ENCODE measurements at regions not wholly inside any gene's neighbourhood (a gene's known extent, or its start where the extent isn't known, plus 50 kb on each side); places are given as distances from the start of the nearest gene placed in this dataset.

DNA sequence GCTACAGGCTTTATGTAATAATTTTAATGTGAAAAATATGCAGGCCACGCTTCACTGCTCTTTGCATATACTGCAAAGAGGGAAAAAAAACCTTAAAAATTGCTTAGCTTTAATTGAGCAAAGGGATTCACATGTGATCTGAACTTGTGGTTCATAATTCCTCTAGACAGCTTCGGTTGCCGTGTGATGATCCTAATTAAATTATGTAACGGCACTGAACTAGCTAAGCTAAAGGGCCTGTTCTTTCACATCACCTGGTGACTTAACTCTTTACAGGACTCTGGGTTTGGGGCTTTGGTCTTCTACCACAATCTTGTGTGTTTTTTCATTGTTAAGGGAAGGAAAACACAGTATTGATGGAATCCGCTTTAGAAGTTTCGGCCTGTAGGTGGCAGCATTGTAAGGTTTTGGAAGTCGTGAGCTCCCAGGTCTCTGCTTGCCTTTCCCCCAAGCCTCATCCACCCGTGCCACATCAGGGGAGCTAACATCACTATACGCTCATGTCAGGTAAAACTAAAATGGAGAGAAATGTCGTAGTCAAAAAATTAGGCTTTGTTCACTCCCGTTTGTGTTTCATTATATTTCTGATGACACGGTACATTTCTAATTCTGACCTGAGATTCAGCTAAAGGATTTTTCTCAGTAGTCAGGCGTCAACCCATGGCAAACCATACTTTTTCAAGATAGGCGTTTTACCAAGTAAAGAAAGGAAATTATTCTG lies 205.6 kb upstream of the DPH6 start:
- Histone ChIP-seq H3K27me3 (no peaks in the 10 kb centered on the region), H3K36me3 (no peaks in the 10 kb centered on the region), H3K27ac (no peak overlapping the region), H3K4me1 (peaks cover 0 to 13% (median 0%) of the 10 kb centered on the region in 4 donors), H3K4me3 (no peak overlapping the region), H3K9me3 (no peaks in the 10 kb centered on the region)
- peak; percentile 56 to 84 for DNase-seq (ENCODE audit: low spot score in 2 of 2)
- 19 to 24% methylated on average over 14 of the region's 14 CpGs for WGBS, 2 donors
- no peak for TF ChIP-seq EP300 (IDR thresholded peaks at IDR 0.05)
- TF ChIP-seq, protein P1, sequence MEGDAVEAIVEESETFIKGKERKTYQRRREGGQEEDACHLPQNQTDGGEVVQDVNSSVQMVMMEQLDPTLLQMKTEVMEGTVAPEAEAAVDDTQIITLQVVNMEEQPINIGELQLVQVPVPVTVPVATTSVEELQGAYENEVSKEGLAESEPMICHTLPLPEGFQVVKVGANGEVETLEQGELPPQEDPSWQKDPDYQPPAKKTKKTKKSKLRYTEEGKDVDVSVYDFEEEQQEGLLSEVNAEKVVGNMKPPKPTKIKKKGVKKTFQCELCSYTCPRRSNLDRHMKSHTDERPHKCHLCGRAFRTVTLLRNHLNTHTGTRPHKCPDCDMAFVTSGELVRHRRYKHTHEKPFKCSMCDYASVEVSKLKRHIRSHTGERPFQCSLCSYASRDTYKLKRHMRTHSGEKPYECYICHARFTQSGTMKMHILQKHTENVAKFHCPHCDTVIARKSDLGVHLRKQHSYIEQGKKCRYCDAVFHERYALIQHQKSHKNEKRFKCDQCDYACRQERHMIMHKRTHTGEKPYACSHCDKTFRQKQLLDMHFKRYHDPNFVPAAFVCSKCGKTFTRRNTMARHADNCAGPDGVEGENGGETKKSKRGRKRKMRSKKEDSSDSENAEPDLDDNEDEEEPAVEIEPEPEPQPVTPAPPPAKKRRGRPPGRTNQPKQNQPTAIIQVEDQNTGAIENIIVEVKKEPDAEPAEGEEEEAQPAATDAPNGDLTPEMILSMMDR (IDR thresholded peaks at IDR 0.05), result peak; percentile 61 to 70 (median 63)

DNA sequence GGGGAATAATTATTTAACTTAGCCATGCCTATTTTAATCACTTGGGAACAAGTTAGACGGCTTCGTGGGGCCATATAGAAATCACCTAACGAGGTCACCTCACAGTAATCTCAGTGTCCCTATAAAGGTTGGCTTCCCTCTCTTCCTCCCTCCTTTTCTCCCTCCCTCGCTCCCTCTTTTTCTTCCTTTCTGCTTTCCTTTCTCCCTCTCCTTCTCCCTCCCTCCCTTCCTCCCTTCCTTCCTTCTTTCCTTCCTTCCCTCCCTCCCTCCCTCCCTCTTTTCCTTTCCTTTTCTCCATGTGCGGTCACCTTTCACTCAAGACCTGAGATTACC lies 206.1 kb upstream of the DPH6 start:
- Histone ChIP-seq H3K27me3 (no peaks in the 10 kb centered on the region), H3K36me3 (no peaks in the 10 kb centered on the region), H3K4me1 (peaks cover 0 to 13% (median 0%) of the 10 kb centered on the region in 4 donors), H3K4me3 (no peak overlapping the region), H3K9me3 (no peaks in the 10 kb centered on the region), H3K27ac (no peak overlapping the region)
- WGBS, 2 donors, result 88 to 90% methylated on average over 5 of the region's 5 CpGs
- DNase-seq (ENCODE audit: low spot score in 2 of 2), result no peak
- TF ChIP-seq, protein P1 (IDR thresholded peaks at IDR 0.05), result no peak
- TF ChIP-seq POLR2A (IDR thresholded peaks at IDR 0.05) (no peak), EP300 (IDR thresholded peaks at IDR 0.05) (no peak)

DNA sequence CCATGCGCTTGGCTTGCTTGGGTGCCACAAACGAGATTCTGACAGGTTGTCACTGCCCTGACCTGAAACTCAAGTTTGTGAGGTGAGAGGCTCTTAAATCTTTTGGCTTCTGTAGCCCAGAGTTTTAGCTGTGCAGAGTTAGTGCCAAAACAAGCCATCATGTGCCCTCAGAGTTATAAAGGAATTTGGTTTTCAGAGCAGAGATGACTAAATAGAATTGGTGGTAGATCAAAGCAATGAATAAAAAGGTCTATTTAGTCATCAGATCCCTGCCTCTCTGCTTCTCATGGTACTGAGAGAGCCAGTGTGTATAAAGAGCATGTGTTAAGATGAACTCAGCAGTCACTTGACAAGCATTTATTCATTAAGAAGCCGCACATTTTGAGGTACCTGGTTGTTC lies 207.5 kb upstream of the DPH6 start:
- Histone ChIP-seq H3K27ac (peak overlapping the region in 1 of 4 donors; percentile 58), H3K36me3 (no peaks in the 10 kb centered on the region), H3K9me3 (no peaks in the 10 kb centered on the region), H3K27me3 (no peaks in the 10 kb centered on the region), H3K4me1 (peaks cover 0 to 13% (median 0%) of the 10 kb centered on the region in 4 donors), H3K4me3 (no peak overlapping the region)
- 63 to 79% methylated on average over 3 of the region's 3 CpGs for WGBS, 2 donors
- DNase-seq (ENCODE audit: low spot score in 2 of 2), result no peak
- TF ChIP-seq POLR2A (IDR thresholded peaks at IDR 0.05), result no peak
- TF ChIP-seq EP300 (IDR thresholded peaks at IDR 0.05), result peak in 1 of 2 donors; percentile 8
- TF ChIP-seq, protein P1 (IDR thresholded peaks at IDR 0.05), result no peak

DNA sequence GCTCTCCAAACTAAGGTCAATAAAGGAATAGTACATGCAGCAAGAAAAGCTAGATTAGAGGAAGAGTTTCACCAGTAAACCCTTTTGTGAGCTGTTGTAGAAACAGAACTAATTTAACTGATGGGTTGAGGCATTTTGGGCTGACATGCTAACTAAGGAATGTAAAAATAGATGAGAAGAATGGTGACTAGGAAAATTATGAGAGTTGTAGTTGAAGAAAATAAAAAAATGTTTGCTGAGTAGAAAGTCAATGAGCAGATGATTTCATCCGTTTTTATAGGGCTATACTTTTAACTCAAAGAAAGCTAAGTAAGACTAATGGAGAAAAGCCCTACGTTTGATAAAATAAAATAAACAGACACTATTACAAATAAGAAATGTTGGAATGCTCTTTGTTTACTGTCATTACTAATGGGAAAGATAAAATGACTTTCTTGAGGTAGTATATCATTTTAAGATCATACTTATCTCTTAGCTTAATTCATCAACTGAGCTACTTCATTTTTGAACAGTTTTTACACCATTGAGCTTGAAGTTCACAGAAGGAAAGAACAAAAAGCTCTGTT lies 209.4 kb upstream of the DPH6 start:
- no peak overlapping the region for H3K27ac ChIP-seq
- WGBS, 2 donors, result 47 to 55% methylated on average over 2 of the region's 2 CpGs
- DNase-seq (ENCODE audit: low spot score in 2 of 2), result no peak

DNA sequence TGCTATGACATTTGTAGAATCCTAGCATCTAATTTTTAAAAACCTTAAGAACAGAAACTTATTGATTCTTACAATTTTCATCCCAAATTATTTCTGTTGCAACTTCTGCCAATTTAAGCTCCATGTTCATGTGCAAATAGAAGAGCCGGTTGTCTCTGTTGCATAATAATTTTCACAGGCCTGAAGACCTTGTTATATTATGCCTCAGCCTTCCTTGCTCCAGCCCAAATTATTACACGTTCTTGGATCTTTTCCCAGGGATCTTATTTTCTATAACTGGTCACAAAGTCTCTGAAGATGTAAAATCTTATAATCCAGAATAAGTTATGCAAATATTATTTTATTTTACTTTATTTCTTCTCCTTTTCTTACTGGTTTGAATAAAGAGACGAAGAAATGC lies 210.7 kb upstream of the DPH6 start:
- Histone ChIP-seq H3K36me3 (no peaks in the 10 kb centered on the region), H3K4me3 (no peak overlapping the region), H3K9me3 (no peaks in the 10 kb centered on the region), H3K27ac (no peak overlapping the region), H3K4me1 (peaks cover 0 to 8% (median 0%) of the 10 kb centered on the region in 4 donors), H3K27me3 (no peaks in the 10 kb centered on the region)
- DNase-seq (ENCODE audit: low spot score in 2 of 2), result no peak
- WGBS, 2 donors, result 59 to 60% methylated on average over 3 of the region's 3 CpGs
- TF ChIP-seq POLR2A (IDR thresholded peaks at IDR 0.05) (no peak), EP300 (IDR thresholded peaks at IDR 0.05) (no peak)
- TF ChIP-seq, protein P1 (IDR thresholded peaks at IDR 0.05), result no peak

More for the DNA sequence above, 209.4 kb upstream of the DPH6 start:
- Histone ChIP-seq H3K36me3 (no peaks in the 10 kb centered on the region), H3K27me3 (no peaks in the 10 kb centered on the region), H3K9me3 (no peaks in the 10 kb centered on the region), H3K4me3 (no peak overlapping the region), H3K4me1 (peaks cover 0 to 13% (median 0%) of the 10 kb centered on the region in 4 donors)
- no peak for TF ChIP-seq POLR2A (IDR thresholded peaks at IDR 0.05)
- TF ChIP-seq EP300 (IDR thresholded peaks at IDR 0.05), result no peak
- TF ChIP-seq, protein P1 (IDR thresholded peaks at IDR 0.05), result no peak

Data from tibial nerve (tissue), 4 donors.